GM18858 (cell line): ENCODE measurements at regions not wholly inside any gene's neighbourhood (a gene's known extent, or its start where the extent isn't known, plus 50 kb on each side); places are given as distances from the start of the nearest gene placed in this dataset.
"Not testable (repeated sequence)": the region's sequence is repeated elsewhere in the genome, so short reads cannot be mapped to it uniquely, and the experiment has no call there.

ENCODE experiments used
- ATAC-seq: cut with Tn5 transposase; IDR thresholded peaks from one replicate; pipeline ENCODE4 v1.9.1; 2021; ENCODE audit not compliant: unreplicated experiment

GRCh38 chr16:16928532-16929109, 542.1 kb downstream of the XYLT1 start:
- no peak for ATAC-seq

- ATAC-seq, result no peak
Observed at GRCh38 chr16:16930309-16931000, 540.3 kb downstream of the XYLT1 start.

- no peak for ATAC-seq
Observed at GRCh38 chr16:16933861-16934260, 536.9 kb downstream of the XYLT1 start.

GRCh38 chr16:16934660-16935059, 536.1 kb downstream of the XYLT1 start:
- no peak for ATAC-seq

GRCh38 chr16:16935909-16936308, 534.9 kb downstream of the XYLT1 start:
- not testable (repeated sequence) for ATAC-seq

GRCh38 chr16:16937576-16937975, 533.2 kb downstream of the XYLT1 start:
- ATAC-seq, result no peak

- ATAC-seq, result no peak
Observed at GRCh38 chr16:16938009-16938408, 532.8 kb downstream of the XYLT1 start.

GRCh38 chr16:16938980-16939379, 531.8 kb downstream of the XYLT1 start:
- ATAC-seq, result no peak

- no peak for ATAC-seq
Observed at GRCh38 chr16:16940351-16940750, 530.4 kb downstream of the XYLT1 start.

GRCh38 chr16:16942849-16943248, 527.9 kb downstream of the XYLT1 start:
- not testable (repeated sequence) for ATAC-seq

GRCh38 chr16:16945207-16945606, 525.6 kb downstream of the XYLT1 start:
- ATAC-seq, result no peak

GRCh38 chr16:16956376-16956775, 514.4 kb downstream of the XYLT1 start:
- no peak for ATAC-seq

- no peak for ATAC-seq
Observed at GRCh38 chr16:16960785-16961184, 510.0 kb downstream of the XYLT1 start.

GRCh38 chr16:16966439-16966838, 504.3 kb downstream of the XYLT1 start:
- ATAC-seq, result no peak

- no peak for ATAC-seq
Observed at GRCh38 chr16:16971042-16971441, 499.7 kb downstream of the XYLT1 start.

GRCh38 chr16:16972831-16973230, 497.9 kb downstream of the XYLT1 start:
- ATAC-seq, result no peak

GRCh38 chr16:16973707-16974591, 496.8 kb downstream of the XYLT1 start:
- no peak for ATAC-seq

GRCh38 chr16:16982614-16983013, 488.1 kb downstream of the XYLT1 start:
- no peak for ATAC-seq

- no peak for ATAC-seq
Observed at GRCh38 chr16:16983582-16983981, 487.2 kb downstream of the XYLT1 start.

- ATAC-seq, result not testable (repeated sequence)
Observed at GRCh38 chr16:16984091-16984490, 486.7 kb downstream of the XYLT1 start.

GRCh38 chr16:16985707-16986106, 485.1 kb downstream of the XYLT1 start:
- ATAC-seq, result no peak

- no peak for ATAC-seq
Observed at GRCh38 chr16:16988963-16989362, 481.8 kb downstream of the XYLT1 start.
